Endothelial cell of umbilical vein (primary cell): ENCODE measurements at regions not wholly inside any gene's neighbourhood (a gene's known extent, or its start where the extent isn't known, plus 50 kb on each side); places are given as distances from the start of the nearest gene placed in this dataset.

Experiments
- FOS ChIP-seq: IDR thresholded peaks from 2 replicates; pipeline ENCODE4 v1.6.1; 2011; ENCODE audit warnings: mild to moderate bottlenecking, low read length, moderate library complexity, borderline replicate concordance; ENCODE audit not compliant: insufficient read depth
- POLR2A ChIP-seq: IDR thresholded peaks from 2 replicates; pipeline ENCODE4 v1.6.1; 2012; ENCODE audit warnings: low read depth, mild to moderate bottlenecking, control low read depth, low read length
- TF ChIP-seq, protein P1 (sequence below), 2 donors: IDR thresholded peaks; 1 replicate in 1 of 2; 2 replicates in 1 of 2; pipeline ENCODE4 v1.5.1; 2011; ENCODE audit warnings: low read length in 2 of 2, mild to moderate bottlenecking in 2 of 2, moderate library complexity in 2 of 2, control low read depth in 1 of 2, inconsistent platforms in 1 of 2, low read depth in 1 of 2; ENCODE audit not compliant: insufficient read depth in 1 of 2; ENCODE audit errors: extremely low read depth in 1 of 2
- TF ChIP-seq, protein P2 (sequence below): IDR thresholded peaks from 2 replicates; pipeline ENCODE4 v1.6.1; 2011; ENCODE audit not compliant: insufficient read depth, insufficient read length

DNA sequence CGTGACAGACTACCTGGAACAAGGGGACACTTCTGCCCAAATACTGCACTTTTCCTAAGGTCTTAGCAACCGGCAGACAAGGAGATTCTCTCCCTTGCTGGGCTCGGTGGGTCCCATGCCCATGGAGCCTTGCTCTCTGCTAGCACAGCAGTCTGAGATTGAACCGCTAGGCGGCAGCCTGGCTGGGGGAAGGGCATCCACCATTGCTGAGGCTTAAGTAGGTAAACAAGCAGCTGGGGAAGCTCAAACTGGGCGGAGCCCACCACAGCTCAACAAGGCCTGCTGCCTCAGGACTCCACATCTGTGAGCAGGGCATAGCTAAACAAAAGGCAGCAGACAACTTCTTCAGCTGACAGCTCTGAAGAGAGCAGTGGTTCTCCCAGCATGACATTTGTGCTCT lies 87.8 kb upstream of the ASCC3 start:
- TF ChIP-seq FOS (no peak), POLR2A (no peak)
- TF ChIP-seq, protein P1, sequence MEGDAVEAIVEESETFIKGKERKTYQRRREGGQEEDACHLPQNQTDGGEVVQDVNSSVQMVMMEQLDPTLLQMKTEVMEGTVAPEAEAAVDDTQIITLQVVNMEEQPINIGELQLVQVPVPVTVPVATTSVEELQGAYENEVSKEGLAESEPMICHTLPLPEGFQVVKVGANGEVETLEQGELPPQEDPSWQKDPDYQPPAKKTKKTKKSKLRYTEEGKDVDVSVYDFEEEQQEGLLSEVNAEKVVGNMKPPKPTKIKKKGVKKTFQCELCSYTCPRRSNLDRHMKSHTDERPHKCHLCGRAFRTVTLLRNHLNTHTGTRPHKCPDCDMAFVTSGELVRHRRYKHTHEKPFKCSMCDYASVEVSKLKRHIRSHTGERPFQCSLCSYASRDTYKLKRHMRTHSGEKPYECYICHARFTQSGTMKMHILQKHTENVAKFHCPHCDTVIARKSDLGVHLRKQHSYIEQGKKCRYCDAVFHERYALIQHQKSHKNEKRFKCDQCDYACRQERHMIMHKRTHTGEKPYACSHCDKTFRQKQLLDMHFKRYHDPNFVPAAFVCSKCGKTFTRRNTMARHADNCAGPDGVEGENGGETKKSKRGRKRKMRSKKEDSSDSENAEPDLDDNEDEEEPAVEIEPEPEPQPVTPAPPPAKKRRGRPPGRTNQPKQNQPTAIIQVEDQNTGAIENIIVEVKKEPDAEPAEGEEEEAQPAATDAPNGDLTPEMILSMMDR (IDR thresholded peaks at IDR 0.05; ENCODE audit: extremely low read depth in 1 of 2, insufficient read depth in 1 of 2, low read depth in 1 of 2, low read length in 2 of 2), result no peak
- TF ChIP-seq, protein P2, sequence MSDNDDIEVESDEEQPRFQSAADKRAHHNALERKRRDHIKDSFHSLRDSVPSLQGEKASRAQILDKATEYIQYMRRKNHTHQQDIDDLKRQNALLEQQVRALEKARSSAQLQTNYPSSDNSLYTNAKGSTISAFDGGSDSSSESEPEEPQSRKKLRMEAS, result no peak
